Progenitor cell of endocrine pancreas (in vitro differentiated cells): ENCODE measurements at regions not wholly inside any gene's neighbourhood (a gene's known extent, or its start where the extent isn't known, plus 50 kb on each side); places are given as distances from the start of the nearest gene placed in this dataset.

Experiments used
- DNase-seq: peaks from one replicate; pipeline ENCODE4 v3.0.0; 2021; ENCODE audit warnings: low spot score; ENCODE audit not compliant: unreplicated experiment
- H3K27ac Mint-ChIP-seq: 2 replicates; pipeline ENCODE4 v1.8.0; 2021; ENCODE audit warnings: mild to moderate bottlenecking, moderate library complexity, mixed read lengths
- H3K27me3 Mint-ChIP-seq: 2 replicates; pipeline ENCODE4 v1.8.0; 2021; ENCODE audit warnings: mixed read lengths
- H3K36me3 Mint-ChIP-seq: 2 replicates; pipeline ENCODE4 v1.8.0; 2022; ENCODE audit warnings: mixed read lengths; ENCODE audit not compliant: insufficient read depth
- H3K4me1 Mint-ChIP-seq: 2 replicates; pipeline ENCODE4 v1.8.0; 2021; ENCODE audit warnings: low read depth, mixed read lengths
- H3K4me3 Mint-ChIP-seq: 2 replicates; pipeline ENCODE4 v1.8.0; 2021; ENCODE audit warnings: low read depth, mild to moderate bottlenecking, moderate library complexity, mixed read lengths
- H3K9me3 Mint-ChIP-seq: 2 replicates; pipeline ENCODE4 v1.8.0; 2021; ENCODE audit warnings: low read depth, mixed read lengths
- CTCF ChIP-seq: fragments of 200-600 bp; sonication (generic); IDR thresholded peaks from one replicate; pipeline ENCODE4 v1.5.0; 2021; ENCODE audit warnings: antibody characterized with exemption, mild to moderate bottlenecking; ENCODE audit not compliant: unreplicated experiment

GRCh38 chr1:201609661-201610318 lies 70.9 kb downstream of the NAV1 start:
- H3K27ac Mint-ChIP-seq, result no peak overlapping the region
- no peaks in the 10 kb centered on the region for H3K4me1 Mint-ChIP-seq
- no peak for DNase-seq
- no peaks in the 10 kb centered on the region for H3K36me3 Mint-ChIP-seq
- H3K27me3 Mint-ChIP-seq, result peaks cover 12% of the 10 kb centered on the region
- H3K9me3 Mint-ChIP-seq, result no peaks in the 10 kb centered on the region
- no peak for TF ChIP-seq CTCF
- no peak overlapping the region for H3K4me3 Mint-ChIP-seq

- Mint-ChIP-seq H3K36me3 (no peaks in the 10 kb centered on the region), H3K9me3 (no peaks in the 10 kb centered on the region), H3K4me3 (no peak overlapping the region), H3K27ac (no peak overlapping the region), H3K27me3 (peaks cover 18% of the 10 kb centered on the region), H3K4me1 (no peaks in the 10 kb centered on the region)
- DNase-seq, result no peak
- TF ChIP-seq CTCF, result no peak
Observed at GRCh38 chr1:201610858-201611257, 71.9 kb downstream of the NAV1 start.

GRCh38 chr1:201612645-201613044 lies 73.7 kb downstream of the NAV1 start:
- H3K9me3 Mint-ChIP-seq, result no peaks in the 10 kb centered on the region
- no peak for TF ChIP-seq CTCF
- no peaks in the 10 kb centered on the region for H3K4me1 Mint-ChIP-seq
- H3K36me3 Mint-ChIP-seq, result no peaks in the 10 kb centered on the region
- H3K27ac Mint-ChIP-seq, result no peak overlapping the region
- DNase-seq, result no peak
- peaks cover 18% of the 10 kb centered on the region for H3K27me3 Mint-ChIP-seq
- H3K4me3 Mint-ChIP-seq, result no peak overlapping the region

- no peaks in the 10 kb centered on the region for H3K4me1 Mint-ChIP-seq
- peak; percentile 69 for DNase-seq
- no peak overlapping the region for H3K27ac Mint-ChIP-seq
- peaks cover 18% of the 10 kb centered on the region for H3K27me3 Mint-ChIP-seq
- H3K4me3 Mint-ChIP-seq, result no peak overlapping the region
- no peaks in the 10 kb centered on the region for H3K9me3 Mint-ChIP-seq
- no peak for TF ChIP-seq CTCF
- H3K36me3 Mint-ChIP-seq, result no peaks in the 10 kb centered on the region
Observed at GRCh38 chr1:201614262-201615015, 75.5 kb downstream of the NAV1 start.

- no peak for DNase-seq
- no peaks in the 10 kb centered on the region for H3K36me3 Mint-ChIP-seq
- peaks cover 18% of the 10 kb centered on the region for H3K27me3 Mint-ChIP-seq
- H3K9me3 Mint-ChIP-seq, result no peaks in the 10 kb centered on the region
- no peak overlapping the region for H3K27ac Mint-ChIP-seq
- H3K4me3 Mint-ChIP-seq, result no peak overlapping the region
- H3K4me1 Mint-ChIP-seq, result no peaks in the 10 kb centered on the region
- TF ChIP-seq CTCF, result no peak
Observed at GRCh38 chr1:201617157-201617556, 78.2 kb downstream of the NAV1 start.
